Amniotic epithelial cell (primary cell): ENCODE measurements at regions not wholly inside any gene's neighbourhood (a gene's known extent, or its start where the extent isn't known, plus 50 kb on each side); places are given as distances from the start of the nearest gene placed in this dataset.

Source experiments
- DNase-seq: peaks from one replicate; pipeline ENCODE4 v3.0.0-alpha.2; 2010; ENCODE audit warnings: low read depth

DNA sequence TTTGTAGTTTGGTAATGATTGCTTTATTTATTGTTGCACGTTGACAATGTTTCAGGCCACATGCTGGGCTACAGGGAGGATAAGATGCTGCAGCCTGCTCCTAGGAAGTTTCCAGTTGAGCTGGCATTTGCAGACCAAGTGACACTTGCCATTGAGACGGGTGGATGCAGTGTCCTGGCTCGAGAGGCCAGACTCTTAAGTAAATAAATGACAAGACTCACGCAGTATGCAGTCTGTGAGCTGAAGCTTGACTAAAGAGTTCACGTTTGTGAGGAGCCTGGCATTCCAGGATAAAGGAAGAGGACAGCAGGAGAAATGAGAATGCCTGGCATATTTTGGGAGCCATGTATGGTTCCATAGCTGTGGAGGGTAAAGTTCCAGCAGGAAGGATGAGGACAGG lies 105.8 kb downstream of the BAMBI start:
- DNase-seq = no peak

DNA sequence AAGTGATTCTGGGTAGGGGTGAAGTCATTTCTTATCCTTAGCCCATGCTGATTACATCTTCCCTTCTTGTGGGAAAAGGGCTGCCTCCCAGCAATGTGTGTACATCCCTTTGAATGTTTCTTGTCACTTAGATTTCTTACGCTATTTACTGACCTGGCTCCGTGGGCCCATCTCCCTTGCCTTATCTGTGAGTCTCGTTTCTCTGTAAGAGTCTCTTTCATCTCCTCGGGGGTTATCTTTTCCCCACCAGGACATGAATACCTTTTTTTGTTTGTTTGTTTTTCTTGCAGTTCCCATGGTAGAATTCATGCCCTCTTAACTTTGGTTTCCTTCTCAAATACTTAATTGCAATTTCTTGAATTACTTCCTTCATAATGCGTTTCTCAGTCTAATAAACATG lies 107.7 kb downstream of the BAMBI start:
- no peak for DNase-seq

DNA sequence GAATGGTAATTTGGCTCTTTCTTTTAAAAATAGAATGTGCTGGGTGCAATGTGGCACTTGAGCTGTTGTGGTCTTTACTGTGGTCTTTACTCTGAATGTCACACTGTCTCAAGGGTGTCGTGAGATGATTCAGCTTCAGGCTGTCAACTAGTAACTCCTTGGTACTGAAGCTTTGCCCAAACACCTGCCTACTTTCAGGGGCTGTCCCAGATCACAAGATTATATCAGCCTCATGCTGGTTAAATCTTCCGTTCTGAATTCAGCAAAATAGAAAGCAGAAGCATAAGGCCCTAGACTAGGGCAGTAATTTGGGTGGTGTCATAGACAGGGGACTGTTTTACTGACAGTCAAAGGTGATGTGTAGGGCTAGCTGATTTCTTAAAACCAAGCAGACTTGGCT lies 110.9 kb downstream of the BAMBI start:
- DNase-seq = no peak

DNA sequence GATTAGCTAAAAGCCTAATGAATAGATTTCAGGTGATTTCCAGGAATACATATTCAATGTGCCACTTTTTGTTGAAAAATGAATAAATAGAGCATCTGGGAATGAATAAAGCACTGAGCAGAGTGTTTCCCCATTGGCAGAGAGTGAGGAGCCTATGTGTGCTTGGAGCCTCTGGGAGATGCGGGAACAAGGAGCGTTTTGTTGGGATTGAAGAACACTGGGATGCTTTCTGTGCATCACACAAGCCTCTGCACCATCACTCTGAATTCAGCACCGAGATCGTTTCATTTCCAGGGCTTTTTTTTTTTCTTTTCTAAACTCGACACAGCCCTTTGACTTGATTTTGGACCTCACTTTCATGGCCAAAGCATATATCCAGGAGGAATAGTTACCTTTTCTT lies 111.4 kb downstream of the BAMBI start:
- no peak for DNase-seq

DNA sequence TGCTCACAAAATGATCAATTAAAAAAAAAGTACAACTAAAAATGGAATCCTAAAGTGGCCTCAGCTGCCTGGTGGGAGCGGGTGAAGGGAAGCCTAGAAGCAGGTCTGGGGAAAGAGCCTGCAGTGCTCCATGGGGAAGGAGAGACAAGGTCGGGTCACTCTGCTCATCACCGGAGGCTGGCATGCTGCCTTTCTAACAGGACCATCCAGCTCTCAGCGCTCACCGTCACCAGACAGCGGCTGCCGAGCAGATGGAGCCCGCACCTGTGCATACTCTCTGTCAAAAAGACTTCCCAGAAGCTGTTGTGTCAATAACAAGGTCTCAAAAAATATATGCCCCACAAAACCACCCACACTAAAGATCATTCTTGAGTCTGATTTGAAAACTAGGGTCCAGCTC lies 112.8 kb downstream of the BAMBI start:
- no peak for DNase-seq

DNA sequence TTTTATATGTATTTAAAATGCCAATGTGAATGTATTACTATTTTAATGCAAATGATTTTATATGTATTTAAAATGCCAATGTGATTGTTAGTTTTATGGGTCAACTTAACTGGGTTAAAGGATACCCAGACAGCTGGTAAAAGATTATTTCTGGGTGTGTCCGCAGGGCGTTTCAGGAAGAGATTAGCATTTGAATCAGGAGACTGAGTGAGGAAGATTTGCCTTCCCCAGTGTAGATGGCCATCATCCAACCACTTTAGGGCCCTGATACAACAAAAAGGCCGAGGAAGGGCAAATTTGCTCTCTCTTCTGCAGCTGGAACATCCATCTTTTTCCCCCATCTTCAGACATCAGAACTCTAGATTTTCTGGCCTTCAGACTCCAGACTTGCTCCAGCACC lies 116.2 kb downstream of the BAMBI start:
- DNase-seq = no peak

DNA sequence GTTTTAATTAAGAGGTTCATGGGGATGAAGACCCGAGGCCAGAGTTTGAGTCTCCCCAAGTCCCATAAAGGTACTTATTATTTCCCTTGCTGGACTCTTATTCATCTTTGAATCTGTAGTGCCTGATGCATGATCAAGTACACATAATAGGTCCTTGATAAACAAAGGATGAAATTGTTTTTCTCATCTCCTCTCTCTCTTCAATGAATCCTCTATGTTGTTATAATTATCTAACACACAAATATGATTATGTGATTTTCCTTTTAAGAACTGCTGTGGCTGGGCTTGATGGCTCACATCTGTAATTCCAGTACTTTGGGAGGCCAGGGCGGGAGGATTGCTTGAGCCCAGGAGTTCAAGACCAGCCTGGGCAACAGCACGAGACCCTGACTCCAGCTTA lies 117.7 kb downstream of the BAMBI start:
- DNase-seq = no peak

DNA sequence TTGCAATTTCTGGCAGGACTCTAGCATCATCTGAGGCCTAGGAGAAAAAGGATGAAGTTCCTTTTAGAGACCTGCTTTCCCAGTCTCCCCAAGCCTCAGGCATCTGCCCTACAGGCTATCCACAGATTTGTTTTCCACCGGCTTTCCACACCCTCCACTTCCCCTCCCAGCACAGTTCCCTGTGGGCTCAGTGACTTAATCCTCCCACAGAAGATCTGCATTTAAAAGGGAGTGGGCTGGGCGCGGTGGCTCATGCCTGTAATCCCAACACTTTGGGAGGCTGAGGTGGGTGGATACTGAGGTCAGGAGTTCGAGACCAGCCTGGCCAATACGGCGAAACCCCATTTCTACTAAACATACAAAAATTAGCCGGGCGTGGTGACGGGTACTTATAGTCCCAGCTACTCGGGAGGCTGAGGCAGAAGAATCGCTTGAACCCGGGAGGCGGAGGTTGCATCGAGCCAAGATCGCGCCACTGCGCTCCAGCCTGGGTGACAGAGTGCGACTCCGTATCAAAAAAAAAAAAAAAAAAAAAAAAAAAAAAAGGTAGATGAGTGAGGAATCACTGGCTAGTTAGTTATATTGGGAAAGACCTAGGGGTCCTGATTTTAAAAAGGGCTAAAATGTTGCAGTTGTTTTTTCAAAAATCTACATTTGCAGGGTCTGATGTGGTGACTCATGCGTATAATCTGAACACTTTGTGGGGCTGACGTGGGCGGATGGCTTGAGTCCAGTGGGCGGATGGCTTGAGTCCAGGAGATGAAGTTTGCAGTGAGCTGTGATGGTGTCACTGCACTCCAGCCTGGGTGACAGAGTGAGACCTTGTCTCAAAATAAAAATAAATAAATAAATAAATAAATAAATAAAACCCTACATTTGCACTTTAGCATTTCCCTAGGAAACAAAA lies 119.5 kb downstream of the BAMBI start:
- DNase-seq = peak; percentile 79

DNA sequence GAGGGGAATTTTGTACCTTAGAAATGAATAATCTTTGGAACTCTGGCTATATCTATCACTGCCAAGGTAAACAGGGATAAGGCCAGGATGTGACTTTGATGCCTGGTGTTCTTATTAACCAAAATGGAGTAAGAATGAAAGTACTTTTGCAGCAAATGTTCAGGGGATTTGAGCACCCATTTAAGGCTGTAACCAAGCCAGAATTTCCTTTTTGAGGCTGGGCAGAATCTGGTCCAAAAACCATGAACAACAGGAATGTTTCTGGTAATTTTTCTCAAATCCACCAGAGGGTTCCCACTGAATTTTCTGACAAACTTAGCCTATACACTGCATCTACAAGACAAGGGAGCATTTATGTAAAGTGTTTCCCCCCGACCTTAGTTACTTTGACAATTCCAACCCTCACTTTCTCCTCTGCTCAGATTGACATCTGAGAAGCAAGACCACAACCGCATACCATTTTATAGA lies 120.6 kb downstream of the BAMBI start:
- peak; percentile 7 for DNase-seq

DNA sequence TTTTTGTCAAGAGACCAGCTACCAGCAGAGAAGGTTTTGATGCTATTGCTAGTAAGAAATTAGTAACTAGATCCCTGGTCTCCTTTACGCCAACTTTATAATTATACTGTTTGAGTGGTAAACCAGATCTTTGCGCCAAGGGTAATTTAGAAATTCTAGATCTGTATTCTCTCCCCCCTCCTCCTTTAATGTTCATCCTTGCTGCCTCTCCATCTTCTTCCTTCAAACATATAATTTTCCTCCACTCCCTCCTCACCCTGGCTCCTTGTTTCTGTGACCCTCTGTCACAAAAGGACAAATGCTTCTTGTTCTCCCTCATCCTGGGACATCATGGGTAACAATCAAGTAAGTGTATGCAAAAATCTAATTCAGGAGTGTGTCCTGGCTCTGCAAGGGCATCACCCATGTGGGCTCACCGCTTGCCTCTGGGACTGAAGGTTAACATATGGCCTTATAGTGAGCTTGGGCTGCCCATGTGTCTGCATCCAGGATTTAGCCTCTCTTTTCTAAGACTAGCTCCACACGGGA lies 121.2 kb downstream of the BAMBI start:
- DNase-seq = no peak

DNA sequence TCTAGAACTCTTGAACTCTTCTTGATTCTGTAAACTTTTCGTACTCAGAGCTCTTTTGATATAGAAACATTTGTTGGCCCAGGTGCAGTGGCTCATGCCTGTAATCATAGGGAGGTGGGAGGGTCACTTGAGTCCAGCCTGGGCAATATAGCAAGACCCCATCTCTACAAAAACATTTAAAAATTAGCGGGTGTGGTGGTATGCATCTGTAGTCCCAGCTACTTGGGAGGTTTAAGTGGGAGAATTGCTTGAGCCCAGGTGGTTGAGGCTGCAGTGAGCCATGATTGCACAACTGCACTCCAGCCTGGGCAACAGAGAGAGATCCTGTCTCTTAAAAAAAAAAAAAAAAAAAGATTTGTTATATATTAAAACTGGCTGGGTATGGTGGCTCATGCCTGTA lies 121.6 kb downstream of the BAMBI start:
- DNase-seq = no peak

DNA sequence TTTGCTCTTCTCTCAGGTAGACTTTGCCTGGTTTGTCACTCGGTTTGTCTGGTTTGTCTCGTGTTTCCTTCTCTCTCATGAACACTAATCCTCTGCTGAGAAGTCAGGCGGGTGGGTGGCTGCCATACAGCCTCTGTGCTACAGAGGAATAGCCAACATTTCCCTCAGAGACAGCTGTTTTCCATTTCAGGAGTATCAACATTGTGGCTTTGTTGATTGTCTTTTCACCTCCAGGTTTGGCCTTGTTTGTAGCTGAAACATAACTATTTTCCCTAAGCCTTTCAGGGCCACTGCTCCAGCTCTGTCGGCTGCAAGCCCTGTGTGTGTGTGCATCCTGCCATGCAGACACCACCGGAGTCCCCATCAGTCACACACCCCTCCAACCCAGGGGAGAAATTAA lies 122.8 kb downstream of the BAMBI start:
- DNase-seq = no peak

DNA sequence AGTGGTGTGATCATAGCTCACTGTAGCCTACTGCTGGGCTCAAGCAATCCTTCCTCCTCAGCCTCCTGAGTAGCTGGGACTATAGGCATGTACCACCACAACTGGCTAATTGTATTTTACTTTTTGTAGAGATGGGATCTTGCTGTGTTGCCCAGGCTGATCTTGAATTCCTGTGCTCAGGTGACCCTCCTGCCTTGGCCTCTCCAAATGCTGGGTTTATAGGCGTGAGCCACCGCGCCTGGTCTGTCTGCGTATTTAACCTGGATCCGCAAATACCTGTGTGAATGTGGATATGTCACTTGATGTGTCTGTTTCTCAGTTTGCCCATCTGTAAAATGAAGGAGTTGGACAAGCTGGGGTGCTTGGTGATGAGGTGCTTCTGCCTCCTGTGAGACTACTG lies 123.9 kb downstream of the BAMBI start:
- no peak for DNase-seq

DNA sequence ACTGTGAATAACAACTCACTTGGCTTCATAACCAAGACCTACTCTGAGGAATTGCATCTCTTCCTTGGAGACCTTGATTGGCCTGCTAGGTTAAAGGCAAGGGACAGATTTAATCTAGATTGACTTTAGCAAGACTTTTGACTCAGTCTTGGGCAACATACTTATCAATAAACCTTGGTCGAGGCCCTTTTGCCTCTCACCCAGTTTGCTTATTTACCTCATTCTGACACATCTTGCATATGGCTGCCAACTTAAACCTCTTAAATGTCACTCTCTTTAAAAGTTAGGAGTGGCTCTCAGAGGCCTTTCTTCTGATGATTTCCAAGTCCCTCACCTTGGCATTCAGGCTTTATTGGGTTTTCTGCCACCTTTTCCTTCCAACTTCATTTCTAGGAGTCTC lies 124.5 kb downstream of the BAMBI start:
- no peak for DNase-seq

DNA sequence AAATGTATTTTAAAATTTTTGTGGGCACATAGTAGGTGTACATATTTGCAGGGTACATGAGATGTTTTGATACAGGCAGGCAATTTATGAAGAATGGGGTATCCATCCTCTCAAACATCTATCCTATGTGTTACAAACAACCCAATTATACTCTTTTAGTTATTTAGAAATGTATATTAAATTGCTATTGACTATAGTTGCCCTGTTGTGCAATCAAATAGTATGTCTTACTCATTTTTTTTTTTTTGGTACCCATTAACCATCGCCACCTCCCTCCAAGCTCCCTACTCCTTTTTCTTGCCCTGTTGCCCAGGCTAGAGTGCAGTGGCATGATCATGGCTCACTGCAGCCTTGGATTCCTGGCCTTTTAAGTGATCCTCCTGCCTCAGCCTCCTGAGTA lies 128.1 kb downstream of the BAMBI start:
- no peak for DNase-seq

DNA sequence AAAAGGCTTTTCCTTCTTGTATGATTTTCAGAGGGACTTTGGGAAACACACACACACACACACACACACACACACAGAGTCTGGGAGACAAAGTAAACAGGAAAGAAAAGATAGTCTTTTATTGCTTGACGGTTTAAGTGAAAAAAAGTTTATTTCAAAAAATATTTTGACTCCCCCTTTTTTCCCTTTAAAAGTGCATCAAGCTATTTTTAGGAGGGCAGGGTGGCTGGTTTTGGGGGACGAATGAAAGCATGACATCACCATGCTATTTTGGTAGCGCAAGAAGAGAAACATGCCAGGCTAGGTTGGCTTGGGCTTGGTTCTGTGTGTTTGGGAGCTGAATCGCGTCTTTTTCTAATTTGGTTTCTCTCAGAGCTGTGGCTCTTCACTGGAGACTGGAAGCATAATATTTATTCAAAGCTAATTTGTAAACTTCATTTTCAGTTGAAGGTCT lies 129.2 kb downstream of the BAMBI start:
- DNase-seq = no peak

DNA sequence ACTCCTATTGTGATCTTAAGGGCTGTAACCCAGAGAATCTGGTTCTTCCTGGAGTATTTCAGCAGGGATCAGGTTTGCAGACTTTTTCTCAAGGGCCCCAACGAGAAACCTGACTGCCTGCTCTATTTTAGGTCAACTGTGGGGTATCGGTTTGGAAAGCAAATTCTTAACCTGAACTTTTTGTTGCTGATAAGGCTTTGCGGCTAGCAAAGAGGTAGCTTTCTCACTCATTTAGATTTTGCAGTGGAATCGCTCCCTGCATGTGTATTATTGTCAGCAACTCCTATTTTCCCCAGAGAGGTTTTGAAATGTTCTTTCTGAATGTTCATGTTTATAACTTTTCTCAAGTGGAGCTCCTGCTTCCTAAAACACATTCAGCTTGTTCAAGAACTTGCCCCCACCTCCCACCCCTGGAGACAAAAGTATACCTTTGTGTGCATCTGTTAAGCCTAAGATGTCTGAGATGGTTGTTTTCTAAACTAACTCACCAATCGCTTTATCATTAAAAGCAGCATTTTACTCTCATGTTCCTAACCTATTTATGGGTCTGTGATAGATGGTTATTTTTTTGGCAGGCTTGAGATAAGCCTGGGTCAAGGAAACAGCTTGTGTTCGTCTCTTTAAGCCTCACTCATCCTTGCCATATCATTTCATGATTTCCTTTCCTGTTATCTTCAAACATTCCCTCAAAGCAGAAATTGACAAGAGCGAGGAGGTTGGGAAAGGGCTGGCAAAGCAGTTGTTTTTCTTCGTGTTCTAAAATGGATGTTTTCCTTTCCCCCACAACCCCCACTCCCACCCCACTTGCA lies 129.8 kb downstream of the BAMBI start:
- DNase-seq = peak; percentile 89

DNA sequence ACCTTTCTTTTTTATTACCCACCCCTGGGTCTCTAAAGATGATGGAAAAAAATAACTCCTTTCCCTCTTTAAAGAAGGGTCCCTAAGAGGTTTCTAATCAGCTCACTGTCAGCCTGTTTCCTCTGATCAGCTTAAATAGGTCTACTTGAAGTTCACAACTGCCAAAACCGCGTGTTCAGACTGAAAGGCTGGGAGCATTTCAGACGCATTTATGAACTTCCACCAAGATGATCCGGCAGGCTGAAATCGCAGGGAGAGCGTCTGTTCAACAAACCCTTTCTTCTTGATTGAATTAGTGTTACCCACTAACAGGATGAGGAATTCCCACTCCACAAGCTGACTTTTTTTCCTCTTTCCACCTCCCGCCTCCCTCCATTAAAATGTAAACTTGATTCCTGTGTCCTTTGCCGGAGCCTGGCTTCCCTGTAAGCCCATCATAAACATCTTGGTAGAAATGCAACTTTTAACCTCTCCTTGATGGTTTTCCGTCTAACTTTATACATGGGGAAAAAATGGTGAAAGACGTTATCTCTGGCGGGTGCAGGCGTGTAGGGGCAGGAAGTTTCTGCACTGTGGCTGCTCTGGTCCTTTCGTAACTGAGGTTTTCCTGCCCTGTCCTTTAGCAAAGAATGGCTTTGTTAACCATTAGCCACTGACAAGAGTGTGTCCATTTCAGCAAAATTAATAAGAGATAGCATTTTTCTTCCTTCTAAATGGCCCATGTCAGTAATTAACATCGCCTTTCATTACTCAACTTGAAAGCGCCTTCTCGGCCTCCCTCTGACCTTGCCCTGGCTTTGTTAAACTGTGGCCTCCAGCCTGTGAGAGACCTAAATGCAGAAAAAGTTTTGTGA lies 130.7 kb downstream of the BAMBI start:
- DNase-seq = peak; percentile 60

DNA sequence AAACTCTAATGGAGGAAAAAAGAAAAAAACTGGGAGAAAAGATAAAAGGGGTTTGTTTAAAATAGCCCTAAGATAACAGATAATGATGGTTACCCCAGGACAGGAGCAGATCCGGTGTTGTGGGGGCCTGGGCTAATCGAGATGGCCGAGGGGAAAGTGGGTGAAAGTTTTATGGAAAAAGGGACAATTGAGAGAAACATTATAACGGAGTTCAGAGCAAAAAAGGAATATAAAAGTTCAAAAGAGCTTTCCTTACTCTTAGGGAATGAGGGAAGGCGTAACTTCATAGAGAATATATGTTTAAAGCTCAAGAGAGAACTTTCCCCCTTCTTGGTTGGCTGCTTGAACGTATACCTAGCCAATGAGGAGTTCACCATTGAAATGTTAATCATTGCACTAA lies 131.4 kb downstream of the BAMBI start:
- no peak for DNase-seq

DNA sequence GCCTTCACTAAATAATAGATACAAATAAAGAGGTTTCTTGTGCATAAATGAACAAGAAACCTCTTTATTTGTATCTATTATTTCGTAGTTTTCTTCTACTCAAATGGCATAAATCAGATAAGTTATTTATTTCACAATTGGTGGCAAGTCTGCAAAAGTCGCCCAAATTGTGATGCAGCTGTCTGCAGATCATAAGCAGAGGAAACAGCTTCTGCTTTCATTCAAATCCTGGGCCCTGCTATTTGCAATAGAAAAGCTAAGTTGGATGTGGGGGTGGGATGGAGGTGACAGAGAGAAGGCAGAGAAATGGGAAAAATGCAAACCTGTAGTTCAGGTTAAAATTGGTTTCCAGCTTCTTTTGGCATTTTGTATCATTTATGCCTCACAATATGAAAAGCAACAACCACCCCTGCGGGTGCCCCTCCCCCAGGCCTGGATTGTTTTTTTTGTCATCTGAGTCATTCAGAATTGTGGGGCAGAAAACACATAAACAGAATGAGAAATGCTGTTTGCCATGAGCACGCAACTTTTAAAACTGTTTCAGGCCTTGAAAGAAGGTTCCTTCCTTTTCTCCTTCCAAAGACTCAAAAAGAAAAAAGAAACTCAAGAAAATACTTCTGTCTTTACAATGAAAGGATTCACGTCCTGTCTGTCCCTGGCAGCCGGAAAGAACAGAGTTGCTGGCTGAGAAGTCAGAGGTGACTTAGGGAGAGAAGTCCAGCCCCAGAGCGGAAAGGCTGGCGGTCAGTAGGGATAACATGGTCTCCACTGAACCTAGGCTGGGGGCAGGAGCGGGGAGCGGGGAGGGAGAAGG lies 132.9 kb downstream of the BAMBI start:
- peak; percentile 65 for DNase-seq
